Stimulated activated CD8-positive, alpha-beta memory T cell treated with anti-CD3 and anti-CD28 coated beads, Interleukin-15, amount 100 ng/mL, for 24 hours (primary cell): ENCODE measurements at regions not wholly inside any gene's neighbourhood (a gene's known extent, or its start where the extent isn't known, plus 50 kb on each side); places are given as distances from the start of the nearest gene placed in this dataset.

Experiments used
- DNase-seq: peaks from one replicate; pipeline ENCODE4 v3.0.0-alpha.2; 2020; ENCODE audit warnings: low read depth

DNA sequence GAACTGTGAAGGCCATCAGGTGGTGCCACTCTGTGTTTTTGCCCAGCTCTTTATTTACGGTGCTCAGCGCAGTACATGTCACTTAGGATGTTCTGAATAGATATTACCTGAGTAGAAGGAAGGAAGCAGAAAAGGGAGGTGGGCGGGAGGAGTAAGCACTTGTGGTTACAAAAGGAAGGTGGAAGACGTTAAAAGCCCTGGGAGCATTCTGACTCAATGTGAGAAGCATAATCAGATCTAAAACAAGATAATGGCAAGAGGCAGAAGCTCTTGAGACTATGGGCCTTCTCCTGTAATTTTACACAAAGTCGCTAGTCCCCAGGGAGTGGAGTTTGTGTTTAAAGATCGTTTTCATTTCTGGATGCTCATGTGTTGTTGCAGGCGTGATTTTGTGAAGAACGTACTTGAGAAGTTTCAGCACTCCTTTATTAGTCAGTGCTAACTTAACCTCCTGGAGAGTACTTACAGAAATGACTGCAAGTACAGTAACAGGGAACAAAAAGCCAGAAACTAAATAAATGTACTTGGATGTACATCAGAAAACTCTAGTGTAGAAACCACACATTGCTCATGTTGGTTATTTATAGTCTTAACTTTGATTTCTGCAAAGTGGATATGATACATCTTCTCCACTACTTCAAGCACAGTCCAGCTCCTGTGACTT is 1523.5 kb downstream of the AACS start:
- DNase-seq: no peak

- DNase-seq: no peak
Observed at GRCh38 chr12:126591533-126591932, 1526.3 kb downstream of the AACS start.

- no peak for DNase-seq
Observed at GRCh38 chr12:126601184-126602170, 1536.2 kb downstream of the AACS start.

GRCh38 chr12:126602612-126603011 is 1537.4 kb downstream of the AACS start:
- no peak for DNase-seq

DNA sequence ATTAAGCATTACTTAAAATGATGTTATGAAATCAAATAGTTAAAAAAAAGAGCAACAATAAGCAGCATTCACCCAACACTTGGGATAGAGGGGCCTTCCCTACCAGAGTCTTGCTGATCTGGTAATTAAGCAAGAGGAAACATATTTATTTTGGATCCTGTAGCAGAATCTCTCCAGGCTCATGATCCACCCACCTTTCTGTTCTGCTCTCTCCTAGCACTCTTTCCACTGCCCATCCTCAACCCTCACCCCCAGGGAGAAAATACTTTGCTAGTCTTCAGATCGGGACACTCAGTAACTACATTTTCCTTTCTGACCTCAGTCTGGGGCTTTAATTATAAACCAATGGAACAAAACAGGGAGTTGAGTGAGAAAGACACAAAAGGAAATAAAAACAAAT is 1541.9 kb downstream of the AACS start:
- DNase-seq: no peak

- no peak for DNase-seq
Observed at GRCh38 chr12:126607867-126608266, 1542.6 kb downstream of the AACS start.

DNA sequence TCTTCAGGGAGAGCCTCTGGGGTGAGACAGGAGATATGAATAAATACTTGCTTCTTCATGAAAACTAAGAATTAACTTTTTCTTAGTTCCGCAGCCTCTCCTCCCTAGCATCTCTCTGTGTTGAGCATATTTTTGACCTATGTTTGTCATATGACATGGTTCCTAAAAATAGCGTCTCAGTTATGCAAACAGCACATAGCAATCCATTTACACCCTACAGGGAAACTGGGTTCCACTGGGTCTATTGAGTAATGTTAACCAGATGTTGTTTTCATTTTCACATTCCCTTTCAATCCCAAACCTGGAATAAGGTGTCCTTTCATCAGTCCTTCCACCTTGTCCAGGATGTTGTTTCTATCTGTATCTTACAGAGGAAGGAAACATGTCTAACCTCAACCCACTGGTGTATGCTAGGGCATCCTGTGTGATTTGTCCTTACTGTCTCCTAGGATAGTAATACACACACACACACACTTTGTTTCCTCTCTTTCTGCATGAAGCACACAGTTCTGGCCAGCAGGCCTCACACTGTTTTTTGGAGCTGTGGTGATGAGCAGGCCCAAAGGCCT is 1543.5 kb downstream of the AACS start:
- DNase-seq: no peak

DNA sequence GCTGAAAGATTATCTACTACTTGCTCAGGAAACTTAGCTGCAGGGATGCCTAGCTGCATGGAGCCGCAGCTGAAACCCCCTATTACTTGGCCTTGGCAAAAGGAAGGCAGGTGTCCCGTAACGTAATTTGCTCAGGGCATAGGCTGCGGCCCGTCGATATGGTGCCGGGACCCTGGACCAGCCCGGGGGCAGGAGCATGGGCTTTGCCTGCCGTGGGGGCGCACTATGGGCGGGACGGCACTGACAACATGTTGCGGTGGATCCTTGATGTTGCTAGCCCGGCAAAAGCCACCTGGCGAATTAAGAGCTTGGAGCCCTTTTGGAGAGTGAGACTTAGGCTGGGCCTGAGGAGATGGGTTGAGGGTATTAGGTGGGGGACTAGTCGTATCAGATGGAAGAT is 1551.2 kb downstream of the AACS start:
- no peak for DNase-seq

- DNase-seq: no peak
Observed at GRCh38 chr12:126617312-126617711, 1552.1 kb downstream of the AACS start.

GRCh38 chr12:126627596-126627995 is 1562.4 kb downstream of the AACS start:
- no peak for DNase-seq

GRCh38 chr12:126636821-126637220 is 1571.6 kb downstream of the AACS start:
- no peak for DNase-seq

GRCh38 chr12:126644236-126645020 is 1579.2 kb downstream of the AACS start:
- DNase-seq: no peak

- DNase-seq: no peak
Observed at GRCh38 chr12:126648074-126648473, 1582.8 kb downstream of the AACS start.

GRCh38 chr12:126651133-126651532 is 1585.9 kb downstream of the AACS start:
- no peak for DNase-seq

DNA sequence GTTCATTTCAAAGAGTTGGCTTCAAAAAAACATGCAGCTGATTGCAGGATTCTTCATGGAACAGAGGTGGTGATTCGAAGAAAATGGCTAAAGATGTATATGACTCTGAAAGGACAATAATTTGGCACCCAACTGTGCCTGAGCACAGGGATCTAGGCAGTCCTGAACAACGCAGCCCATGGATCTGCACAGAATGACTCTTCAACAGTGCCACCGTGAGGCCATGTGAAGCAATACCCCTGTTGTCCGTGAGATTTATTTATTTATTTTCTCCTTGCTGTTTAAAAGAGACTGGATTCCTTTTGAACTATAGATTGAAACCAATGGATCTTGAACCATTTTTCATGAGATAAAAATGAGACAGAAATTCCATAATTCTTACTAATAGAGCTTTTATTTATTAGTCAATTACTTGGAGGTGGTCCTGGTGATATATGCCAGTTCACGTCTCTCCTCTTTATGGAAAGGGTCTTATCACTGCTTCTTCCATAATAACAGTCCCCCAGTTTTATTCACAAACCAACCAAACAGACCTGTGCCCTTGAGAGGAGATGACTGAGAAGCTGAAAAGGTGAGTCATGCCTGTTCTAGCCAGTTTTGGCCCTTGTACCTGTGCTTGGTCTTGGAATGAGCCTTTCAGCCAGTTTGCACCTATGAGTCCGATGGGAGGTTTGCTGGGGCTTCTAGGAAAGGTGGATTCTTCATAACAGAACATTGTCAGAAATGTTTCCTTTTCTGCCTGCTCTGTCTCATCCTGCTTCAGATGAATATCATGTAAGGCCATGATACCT is 1598.3 kb downstream of the AACS start:
- DNase-seq: no peak

GRCh38 chr12:126667339-126667738 is 1599.6 kb upstream of the TMEM132C start:
- DNase-seq: no peak

DNA sequence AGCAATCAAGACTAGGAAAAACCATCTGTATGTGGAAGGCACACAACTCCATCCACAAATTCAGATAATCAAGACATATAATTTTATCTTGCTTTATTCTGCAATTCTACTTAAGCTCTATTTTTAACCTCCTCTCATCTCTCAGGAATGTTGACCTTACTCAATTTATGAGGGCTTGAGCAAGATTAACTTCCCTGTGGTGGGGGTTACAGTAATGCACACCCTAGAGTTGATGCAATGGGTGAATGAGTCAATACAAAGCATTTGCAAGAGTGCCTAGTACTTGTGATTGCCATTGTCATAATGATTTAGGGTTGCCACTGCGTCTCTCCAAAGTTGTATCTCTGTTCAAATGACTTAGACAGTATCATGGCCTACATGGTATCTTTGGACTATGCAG is 1598.4 kb upstream of the TMEM132C start:
- no peak for DNase-seq

DNA sequence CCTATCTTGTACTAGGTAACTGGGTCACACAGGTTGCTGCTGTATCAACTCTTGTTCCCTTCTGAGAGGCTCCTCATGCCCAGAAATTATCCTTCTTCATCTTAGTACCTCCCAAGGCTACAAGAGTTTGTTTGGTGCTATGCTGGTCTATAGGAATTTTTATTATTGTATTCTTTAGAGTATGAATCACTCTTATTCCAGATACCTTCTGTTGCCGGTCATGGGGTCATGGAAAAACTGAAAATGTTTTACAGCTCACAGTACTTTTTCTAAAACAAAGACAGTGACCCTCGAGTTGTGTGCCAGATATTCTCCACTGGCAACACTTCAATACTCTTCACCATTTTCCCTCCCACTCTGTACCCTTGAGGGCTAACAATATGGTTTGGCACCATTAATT is 1598.0 kb upstream of the TMEM132C start:
- DNase-seq: no peak

DNA sequence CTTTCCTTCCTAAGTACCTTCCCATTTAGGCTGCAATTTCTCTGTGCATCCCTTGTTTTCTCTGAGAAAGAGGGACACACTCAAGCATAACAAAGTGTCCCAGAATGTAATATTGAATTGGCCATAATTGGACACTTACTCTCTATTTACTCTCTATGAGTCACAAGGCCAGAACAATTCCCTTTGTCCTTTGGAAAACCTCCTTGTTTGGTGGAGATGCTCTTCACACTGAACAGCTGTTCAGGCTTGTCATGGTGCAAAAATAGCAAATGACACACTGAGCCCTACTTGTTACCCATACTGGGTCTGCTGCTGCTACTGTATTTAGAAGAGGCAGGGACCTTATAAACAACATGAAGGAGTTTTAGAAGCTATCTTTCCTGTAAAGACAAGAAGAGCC is 1590.5 kb upstream of the TMEM132C start:
- no peak for DNase-seq

GRCh38 chr12:126681676-126682075 is 1585.3 kb upstream of the TMEM132C start:
- DNase-seq: no peak

DNA sequence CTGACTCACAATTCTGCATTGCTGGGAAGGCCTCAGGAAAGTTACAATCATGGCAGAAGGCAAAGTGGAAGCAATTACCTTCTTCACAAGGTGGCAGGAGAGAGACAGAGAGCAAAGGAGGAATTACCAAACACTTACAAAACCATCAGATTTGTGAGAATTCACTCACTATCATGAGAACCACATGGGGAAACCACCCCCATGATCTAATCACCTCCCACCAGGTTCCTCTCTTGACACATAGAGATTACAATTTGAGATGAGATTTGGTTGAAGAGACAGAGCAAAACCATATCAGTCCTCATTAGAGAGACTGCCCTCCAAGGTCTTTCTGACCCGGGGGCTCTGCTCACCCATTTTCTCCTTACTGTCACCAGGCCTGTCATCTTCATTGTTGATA is 1582.3 kb upstream of the TMEM132C start:
- no peak for DNase-seq
